HG02870 (cell line): ENCODE measurements at regions not wholly inside any gene's neighbourhood (a gene's known extent, or its start where the extent isn't known, plus 50 kb on each side); places are given as distances from the start of the nearest gene placed in this dataset.

ENCODE experiments used
- ATAC-seq: cut with Tn5 transposase; IDR thresholded peaks from one replicate; pipeline ENCODE4 v1.9.1; 2021; ENCODE audit warnings: mild to moderate bottlenecking, moderate library complexity; ENCODE audit not compliant: unreplicated experiment

DNA sequence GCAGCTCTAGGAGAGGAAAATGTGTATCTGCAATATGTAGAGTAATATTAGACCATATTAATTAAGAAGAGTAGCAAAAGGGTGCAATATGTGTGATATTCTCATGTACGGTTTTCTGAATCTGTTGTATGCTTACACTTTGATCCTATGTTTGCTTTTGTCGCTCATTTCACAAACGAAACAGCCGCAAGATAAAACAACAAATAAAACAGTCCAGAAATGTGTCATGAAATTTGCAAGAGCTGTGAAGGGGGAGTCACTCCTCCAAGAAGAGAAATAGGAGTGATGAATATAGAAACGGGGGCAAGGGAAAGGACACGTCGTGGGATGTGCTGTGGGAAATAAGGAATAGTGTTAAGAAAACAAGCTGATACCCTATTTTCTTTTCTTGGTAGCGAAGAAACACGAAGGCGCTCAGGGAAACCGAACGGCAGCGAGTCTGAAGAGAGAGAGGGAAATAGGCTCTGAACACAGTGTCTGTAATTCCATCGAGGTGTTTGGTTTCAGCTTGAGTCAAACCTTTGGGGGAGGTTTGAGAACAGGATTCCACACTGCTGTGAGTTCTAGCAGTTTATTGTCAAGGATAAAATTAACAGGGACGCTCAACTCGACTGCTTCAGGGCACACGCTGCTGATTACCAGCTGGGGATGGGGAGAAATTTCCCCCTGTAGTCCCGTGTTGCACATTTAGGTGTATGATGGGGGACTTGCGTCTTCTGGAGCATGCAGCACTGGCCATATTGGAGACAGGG lies 595.6 kb upstream of the TENM3 start:
- ATAC-seq = no peak

GRCh38 chr4:181650033-181650825 lies 593.0 kb upstream of the TENM3 start:
- no peak for ATAC-seq

DNA sequence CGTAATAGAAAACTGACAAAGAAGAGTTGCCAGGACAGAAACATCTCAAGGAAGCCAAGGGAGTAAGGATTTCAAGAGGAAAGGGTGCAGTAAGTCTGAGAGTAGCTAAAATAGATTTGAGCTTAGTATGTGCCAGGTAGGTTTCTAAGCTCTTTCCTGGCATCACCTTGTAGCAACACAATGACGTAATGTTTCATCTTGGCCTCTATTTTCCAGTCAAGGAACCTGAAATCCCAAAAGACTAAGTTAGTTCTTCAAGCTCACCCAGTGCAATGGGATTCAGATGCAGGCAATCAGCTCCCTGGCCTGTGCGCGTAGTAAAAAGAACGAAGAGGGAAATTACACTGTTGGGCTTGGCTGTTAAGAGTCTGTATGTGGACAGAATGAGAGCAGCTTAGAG lies 586.5 kb upstream of the TENM3 start:
- no peak for ATAC-seq

DNA sequence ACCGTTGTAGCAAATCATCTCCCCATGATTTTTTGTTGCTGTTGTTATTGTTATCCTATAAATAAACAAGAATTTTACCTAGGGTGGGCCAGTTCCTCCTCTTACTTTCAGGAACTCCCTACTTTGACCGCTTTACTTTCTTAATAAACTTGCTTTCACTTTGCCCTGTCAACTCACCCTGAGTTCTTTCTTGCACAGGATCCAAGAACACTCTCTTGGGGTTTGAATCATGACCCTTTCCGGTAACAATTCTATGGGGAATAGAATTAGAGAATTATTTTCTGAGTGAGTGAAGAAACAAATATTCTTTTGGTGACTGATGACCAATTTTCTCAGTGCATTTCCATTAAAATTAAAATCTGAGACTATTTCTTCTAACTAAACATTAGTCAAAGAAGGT lies 584.0 kb upstream of the TENM3 start:
- no peak for ATAC-seq

DNA sequence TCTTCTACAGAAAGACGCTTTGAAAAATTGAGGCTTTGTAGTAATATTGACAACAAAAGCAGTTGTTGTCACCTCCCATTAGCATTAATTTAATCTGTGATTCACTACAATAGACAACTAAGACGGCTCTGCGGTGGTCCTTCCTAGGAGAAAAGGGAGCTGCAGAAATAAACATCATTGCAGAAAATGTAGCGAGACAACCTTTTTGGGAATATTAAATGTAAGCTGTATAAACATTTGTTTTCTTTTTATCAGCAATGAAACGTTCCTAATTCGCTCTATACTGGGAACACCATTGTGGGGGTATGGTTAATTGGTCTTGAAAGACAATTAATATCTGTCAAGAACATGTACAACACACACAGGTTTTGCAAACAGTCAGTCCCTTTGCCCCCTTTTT lies 583.3 kb upstream of the TENM3 start:
- ATAC-seq = no peak

GRCh38 chr4:181661090-181661489 lies 582.1 kb upstream of the TENM3 start:
- no peak for ATAC-seq

- ATAC-seq = no peak
These were observed 581.3 kb upstream of the TENM3 start for GRCh38 chr4:181661923-181662322.

- no peak for ATAC-seq
These were observed 580.8 kb upstream of the TENM3 start for GRCh38 chr4:181662383-181662782.

DNA sequence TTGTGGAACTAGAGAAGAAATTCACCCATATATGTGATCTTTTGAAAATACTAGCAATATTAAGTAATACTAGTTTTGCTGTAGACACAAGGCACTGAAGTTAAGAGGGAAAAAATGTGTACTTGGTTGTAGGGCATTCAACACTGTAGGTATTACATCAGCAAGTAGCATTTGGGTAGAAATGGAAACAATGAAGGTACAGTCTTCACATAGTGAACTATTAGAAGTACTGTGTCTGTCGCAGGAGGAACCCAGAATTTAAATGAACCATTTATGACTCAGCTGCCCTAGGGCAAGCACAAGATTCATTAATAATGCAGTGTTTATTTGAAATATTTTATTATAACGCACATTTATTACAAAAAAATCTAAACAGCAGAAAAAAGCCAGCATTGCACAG lies 572.7 kb upstream of the TENM3 start:
- ATAC-seq = no peak

DNA sequence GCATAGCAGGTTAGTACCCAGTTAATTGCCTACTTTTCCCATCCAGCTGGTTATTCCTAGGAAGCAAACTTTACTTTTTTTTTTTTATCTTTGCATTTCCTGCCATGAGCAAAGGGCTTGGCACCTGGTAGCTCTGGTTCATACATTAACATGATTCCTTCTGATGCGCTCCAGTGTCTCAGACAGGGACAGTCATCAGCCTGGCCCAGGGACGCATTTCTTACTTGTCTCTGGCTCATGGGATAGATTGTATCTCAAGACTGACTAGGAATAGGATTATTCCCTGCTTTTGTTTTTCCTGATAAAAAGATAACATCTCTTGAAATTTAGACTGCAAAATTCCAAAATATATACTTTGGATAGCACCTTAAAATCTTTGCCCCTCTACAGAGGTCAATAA lies 571.5 kb upstream of the TENM3 start:
- no peak for ATAC-seq

GRCh38 chr4:181672751-181673150 lies 570.5 kb upstream of the TENM3 start:
- no peak for ATAC-seq

DNA sequence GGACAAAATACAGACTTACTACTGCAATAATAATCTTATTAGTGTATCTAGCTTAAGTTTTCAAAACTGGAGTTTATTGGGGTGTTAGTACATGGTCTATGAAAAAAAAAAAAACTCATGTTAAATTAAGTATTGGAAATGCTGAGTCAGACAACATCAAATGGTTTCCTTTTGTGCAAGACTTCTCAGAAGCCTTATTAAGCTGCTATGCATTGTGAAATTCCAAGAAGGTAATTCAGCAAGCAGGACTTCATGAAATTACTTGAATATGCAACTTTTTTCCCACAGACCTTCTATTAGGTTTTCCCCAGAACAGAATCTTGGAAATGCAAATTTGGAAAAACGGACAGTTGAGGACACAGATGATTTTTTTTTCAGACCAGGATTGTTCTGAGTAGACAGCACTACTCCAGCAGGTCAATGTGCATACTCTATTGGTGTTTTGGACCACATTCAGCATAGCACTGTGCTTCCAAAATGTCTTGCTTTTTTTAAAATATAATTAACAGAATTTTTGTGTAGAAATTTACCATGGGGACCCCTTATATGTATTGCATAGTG lies 568.8 kb upstream of the TENM3 start:
- no peak for ATAC-seq

DNA sequence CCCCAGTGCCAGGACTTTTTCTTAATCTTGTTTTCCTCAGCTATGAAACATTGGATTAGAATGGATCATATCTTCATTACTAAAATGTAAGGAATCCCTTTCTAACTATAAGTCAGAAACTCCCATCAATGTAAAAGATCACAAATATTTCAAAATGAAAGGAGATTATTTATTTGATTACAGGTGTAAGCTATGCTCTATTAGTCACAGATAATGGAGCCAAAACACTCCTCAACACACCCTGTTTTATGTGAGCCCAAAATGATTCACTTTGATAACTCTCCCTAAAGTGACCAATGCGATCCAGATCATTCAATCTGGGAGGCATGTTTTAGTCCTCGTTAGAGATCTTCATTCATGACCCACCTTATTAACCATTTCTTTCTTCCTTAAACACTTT lies 566.7 kb upstream of the TENM3 start:
- no peak for ATAC-seq

- ATAC-seq = no peak
These were observed 566.0 kb upstream of the TENM3 start for GRCh38 chr4:181677201-181677600.

DNA sequence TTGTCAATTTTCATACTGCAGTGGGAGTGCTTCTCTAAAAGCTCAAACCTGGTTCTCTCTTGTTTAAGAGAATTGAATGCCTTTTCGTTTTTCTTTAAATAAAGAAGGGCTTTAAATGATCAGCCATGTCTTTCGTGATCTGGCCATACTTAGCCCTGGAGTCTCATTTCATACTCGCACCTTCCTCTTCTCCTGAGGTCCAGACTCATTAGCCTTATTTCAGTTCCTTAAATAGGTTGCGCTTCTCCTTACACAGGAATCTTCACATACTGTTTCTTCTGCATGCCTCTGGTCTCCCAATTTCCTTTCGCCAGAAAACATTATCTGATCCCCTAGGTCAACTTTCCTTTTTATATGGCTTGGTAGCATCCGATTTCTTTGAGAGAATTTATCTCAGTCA lies 565.6 kb upstream of the TENM3 start:
- no peak for ATAC-seq

DNA sequence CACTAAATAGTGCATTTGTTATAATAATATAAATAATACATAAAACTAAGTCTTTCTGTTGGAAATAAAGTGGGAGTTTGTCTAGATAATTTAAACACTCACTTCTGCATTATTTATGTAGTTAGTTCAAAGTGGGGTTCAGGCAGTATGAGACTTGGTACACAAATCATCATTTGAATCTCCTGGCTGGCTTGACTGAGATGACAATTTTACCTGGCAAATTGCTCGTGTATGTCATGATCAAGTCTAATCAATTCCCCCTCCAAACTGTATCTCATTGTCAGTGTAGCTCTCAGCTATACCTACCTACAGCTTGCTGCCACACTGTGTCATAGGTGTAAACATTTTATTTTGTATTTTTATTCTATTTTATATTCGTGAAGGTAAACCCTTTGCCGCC lies 563.4 kb upstream of the TENM3 start:
- ATAC-seq = no peak

DNA sequence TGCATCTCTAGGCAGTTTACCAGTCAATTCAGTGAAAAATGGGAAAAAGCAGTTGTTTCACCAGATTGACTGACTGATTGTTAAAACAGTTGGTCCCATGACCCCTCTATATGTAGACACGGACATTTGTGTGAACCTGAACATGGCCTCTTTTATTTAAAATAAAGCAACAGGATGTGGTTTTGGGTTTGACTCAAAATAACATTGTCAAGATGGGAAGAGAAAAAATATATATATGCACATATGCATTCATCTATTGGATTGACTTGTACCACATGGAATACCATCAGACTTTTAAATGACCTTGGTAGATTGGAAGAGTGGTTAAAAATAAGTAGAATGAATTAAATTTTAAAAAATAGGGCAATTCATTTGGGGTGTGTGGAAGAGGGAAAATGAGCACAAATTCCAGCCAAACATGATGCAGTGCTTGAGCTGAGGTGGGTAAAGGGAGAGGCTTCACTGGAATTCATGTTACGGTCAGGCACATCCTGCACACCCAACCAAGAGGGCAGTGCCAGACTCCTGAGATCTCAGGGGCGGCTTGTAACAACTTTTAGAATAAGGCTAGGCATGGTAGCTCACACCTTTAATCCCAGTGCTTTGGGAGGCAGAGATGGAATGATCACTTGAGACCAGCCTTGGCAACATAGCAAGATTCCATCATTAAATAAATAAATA lies 560.7 kb upstream of the TENM3 start:
- ATAC-seq = no peak

DNA sequence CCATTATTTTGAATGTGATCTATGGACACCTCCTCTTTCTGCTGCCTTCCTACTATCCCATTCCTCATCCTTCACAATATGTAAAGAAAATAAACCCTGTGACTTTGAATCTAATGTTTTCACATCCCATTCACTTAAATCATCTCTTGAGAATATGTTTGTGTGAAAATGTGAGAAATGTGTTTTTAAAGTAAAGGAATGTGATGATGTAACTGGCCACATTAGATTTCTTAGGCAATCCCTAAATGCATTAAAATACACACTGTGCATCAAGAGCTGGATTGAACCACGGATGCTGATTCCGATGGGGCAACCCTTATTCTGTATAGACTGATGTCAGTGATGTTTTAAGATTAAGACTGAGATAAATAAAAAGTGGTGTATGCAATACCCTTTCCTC lies 558.9 kb upstream of the TENM3 start:
- ATAC-seq = no peak

- ATAC-seq = no peak
These were observed 557.7 kb upstream of the TENM3 start for GRCh38 chr4:181685461-181685860.

- no peak for ATAC-seq
These were observed 557.3 kb upstream of the TENM3 start for GRCh38 chr4:181685911-181686310.

DNA sequence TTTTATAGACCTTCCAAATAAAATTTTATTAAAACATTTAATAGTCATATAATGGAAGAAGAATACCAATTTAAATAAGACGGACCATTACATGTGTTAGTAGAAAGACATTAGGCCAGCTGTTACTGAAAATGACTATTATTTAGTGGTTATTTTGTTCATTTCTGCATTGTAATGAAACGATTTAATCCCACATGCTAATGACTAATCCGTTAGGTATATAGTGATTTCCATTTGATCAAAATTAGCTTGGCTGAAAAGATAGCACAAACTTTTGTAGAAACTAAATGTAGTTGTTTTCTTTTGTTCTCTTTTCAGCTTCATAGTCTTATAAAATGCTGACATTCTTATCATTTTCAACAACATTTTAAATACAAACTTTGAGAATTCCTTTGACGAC lies 556.1 kb upstream of the TENM3 start:
- no peak for ATAC-seq

- no peak for ATAC-seq
These were observed 554.8 kb upstream of the TENM3 start for GRCh38 chr4:181688432-181688831.
